CD8-positive, alpha-beta memory T cell (primary cell): ENCODE measurements at regions not wholly inside any gene's neighbourhood (a gene's known extent, or its start where the extent isn't known, plus 50 kb on each side); places are given as distances from the start of the nearest gene placed in this dataset.

Source experiments
- CTCF ChIA-PET: fragments of 350-600 bp; sonication (Branson Sonifier 250); formaldehyde crosslinking; loops from one replicate; lab custom pipeline; 2021; ENCODE audit warnings: antibody characterized with exemption; lab: Charles Lee
- POLR2A ChIA-PET: fragments of 350-600 bp; sonication (Branson Sonifier 250); formaldehyde crosslinking; loops from one replicate; lab custom pipeline; 2021; ENCODE audit warnings: antibody characterized with exemption; lab: Charles Lee
- DNase-seq, 5 donors: peaks; one replicate each; pipeline versions ENCODE4 v3.0.0 to v3.0.0-alpha.2; 2020 to 2022; ENCODE audit warnings: mixed read lengths in 1 of 5
- H3K27ac ChIP-seq: one replicate; pipeline ENCODE4 v1.7.0; 2013; ENCODE audit warnings: low read depth, mild to moderate bottlenecking, low read length, moderate library complexity
- H3K27me3 ChIP-seq: 2 replicates; pipeline ENCODE4 v1.7.0; 2013; ENCODE audit warnings: low read length, mild to moderate bottlenecking; ENCODE audit not compliant: insufficient read depth, poor library complexity, severe bottlenecking
- H3K36me3 ChIP-seq: 2 replicates; pipeline ENCODE4 v1.7.0; 2013; ENCODE audit warnings: mild to moderate bottlenecking, low read length, moderate library complexity; ENCODE audit not compliant: insufficient read depth
- H3K4me1 ChIP-seq: 2 replicates; pipeline ENCODE4 v1.7.0; 2013; ENCODE audit warnings: mild to moderate bottlenecking, low read length, moderate library complexity; ENCODE audit not compliant: insufficient read depth
- H3K4me3 ChIP-seq: 2 replicates; pipeline ENCODE4 v1.7.0; 2013; ENCODE audit warnings: mild to moderate bottlenecking, low read length
- H3K9me3 ChIP-seq: 2 replicates; pipeline ENCODE4 v1.7.0; 2013; ENCODE audit warnings: mild to moderate bottlenecking, low read length
- H3K27ac Mint-ChIP-seq, 8 donors: one replicate each; pipeline ENCODE4 v1.8.0; 2020 to 2021; ENCODE audit warnings: mixed read lengths in 8 of 8, mild to moderate bottlenecking in 6 of 8, inconsistent platforms in 3 of 8, moderate library complexity in 3 of 8
- H3K27me3 Mint-ChIP-seq, 2 donors: one replicate each; pipeline ENCODE4 v1.8.0; 2020 to 2021; ENCODE audit warnings: mixed read lengths in 2 of 2, mild to moderate bottlenecking in 1 of 2, moderate library complexity in 1 of 2
- H3K36me3 Mint-ChIP-seq, 3 donors: one replicate each; pipeline ENCODE4 v1.8.0; 2020 to 2021; ENCODE audit warnings: mixed read lengths in 3 of 3, inconsistent platforms in 1 of 3, mild to moderate bottlenecking in 1 of 3
- H3K4me1 Mint-ChIP-seq, 3 donors: one replicate each; pipeline ENCODE4 v1.8.0; 2020 to 2021; ENCODE audit warnings: mixed read lengths in 3 of 3, inconsistent platforms in 1 of 3, mild to moderate bottlenecking in 1 of 3
- H3K4me3 Mint-ChIP-seq, 7 donors: one replicate each; pipeline ENCODE4 v1.8.0; 2020 to 2021; ENCODE audit warnings: mixed read lengths in 7 of 7, mild to moderate bottlenecking in 6 of 7, moderate library complexity in 4 of 7, inconsistent platforms in 2 of 7
- H3K9me3 Mint-ChIP-seq, 5 donors: one replicate each; pipeline ENCODE4 v1.8.0; 2020 to 2022; ENCODE audit warnings: mixed read lengths in 5 of 5, mild to moderate bottlenecking in 3 of 5, moderate library complexity in 2 of 5, inconsistent platforms in 1 of 5

GRCh38 chr2:209062210-209062609 is 361.6 kb upstream of the MAP2 start:
- no peak for DNase-seq
- Mint-ChIP-seq H3K4me3 (no peak overlapping the region), H3K27me3 (no peaks in the 10 kb centered on the region), H3K4me1 (no peaks in the 10 kb centered on the region), H3K36me3 (no peaks in the 10 kb centered on the region), H3K27ac (no peak overlapping the region), H3K9me3 (peaks cover 0 to 21% (median 4%) of the 10 kb centered on the region in 5 donors)
- Histone ChIP-seq H3K27ac (no peak overlapping the region), H3K9me3 (no peaks in the 10 kb centered on the region), H3K4me1 (no peaks in the 10 kb centered on the region), H3K36me3 (no peaks in the 10 kb centered on the region), H3K4me3 (no peak overlapping the region), H3K27me3 (no peaks in the 10 kb centered on the region)
- CTCF ChIA-PET = no interaction called here
- POLR2A ChIA-PET = no interaction called here

DNA sequence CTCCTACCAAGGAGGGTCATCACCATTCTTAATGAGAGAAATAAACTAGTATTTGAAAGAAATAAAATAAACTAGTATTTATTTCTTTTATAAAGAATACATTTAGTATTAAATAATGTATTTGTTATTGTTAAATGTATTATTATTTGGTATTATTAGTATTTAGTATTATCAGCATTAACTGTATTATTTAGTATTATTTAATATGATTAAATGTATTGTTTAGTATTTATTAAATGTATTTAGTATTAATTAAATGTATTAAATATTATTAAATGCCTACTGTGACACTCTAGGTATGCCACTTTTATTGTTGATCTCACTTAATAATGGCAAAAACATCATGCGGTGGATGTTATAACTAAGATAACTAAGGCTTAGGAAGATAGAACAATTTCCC is 353.6 kb upstream of the MAP2 start:
- CTCF ChIA-PET = no interaction called here
- Mint-ChIP-seq H3K4me3 (no peak overlapping the region), H3K27me3 (no peaks in the 10 kb centered on the region), H3K9me3 (peaks cover 0 to 23% (median 2%) of the 10 kb centered on the region in 5 donors), H3K4me1 (no peaks in the 10 kb centered on the region), H3K36me3 (no peaks in the 10 kb centered on the region), H3K27ac (no peak overlapping the region)
- POLR2A ChIA-PET = no interaction called here
- Histone ChIP-seq H3K27me3 (no peaks in the 10 kb centered on the region), H3K27ac (no peak overlapping the region), H3K9me3 (no peaks in the 10 kb centered on the region), H3K36me3 (no peaks in the 10 kb centered on the region), H3K4me3 (no peak overlapping the region), H3K4me1 (no peaks in the 10 kb centered on the region)
- no peak for DNase-seq

- Mint-ChIP-seq H3K4me3 (no peak overlapping the region), H3K9me3 (peaks cover 2 to 33% (median 3%) of the 10 kb centered on the region in 5 donors), H3K27ac (no peak overlapping the region), H3K36me3 (no peaks in the 10 kb centered on the region), H3K27me3 (no peaks in the 10 kb centered on the region), H3K4me1 (no peaks in the 10 kb centered on the region)
- no peaks in the 10 kb centered on the region for H3K36me3 ChIP-seq
- no peaks in the 10 kb centered on the region for H3K9me3 ChIP-seq
- no peak overlapping the region for H3K27ac ChIP-seq
- CTCF ChIA-PET = no interaction called here
- H3K27me3 ChIP-seq = no peaks in the 10 kb centered on the region
- no peak overlapping the region for H3K4me3 ChIP-seq
- no peaks in the 10 kb centered on the region for H3K4me1 ChIP-seq
- POLR2A ChIA-PET = no interaction called here
- no peak for DNase-seq
Observed at GRCh38 chr2:209073151-209073550, 350.7 kb upstream of the MAP2 start.

- no peak overlapping the region for H3K27ac Mint-ChIP-seq
- Histone ChIP-seq H3K27me3 (no peaks in the 10 kb centered on the region), H3K4me1 (no peaks in the 10 kb centered on the region), H3K27ac (no peak overlapping the region), H3K36me3 (no peaks in the 10 kb centered on the region), H3K9me3 (no peaks in the 10 kb centered on the region), H3K4me3 (no peak overlapping the region)
- H3K4me3 Mint-ChIP-seq = no peak overlapping the region
- H3K27me3 Mint-ChIP-seq = peaks cover 0 to 2% of the 10 kb centered on the region in 2 donors
- H3K36me3 Mint-ChIP-seq = no peaks in the 10 kb centered on the region
- H3K9me3 Mint-ChIP-seq = peaks cover 2 to 26% (median 7%) of the 10 kb centered on the region in 5 donors
- H3K4me1 Mint-ChIP-seq = no peaks in the 10 kb centered on the region
- no peak for DNase-seq
- ChIA-PET CTCF (no interaction called here), POLR2A (no interaction called here)
Observed at GRCh38 chr2:209074711-209075110, 349.1 kb upstream of the MAP2 start.

- H3K4me3 Mint-ChIP-seq = no peak overlapping the region
- CTCF ChIA-PET = no interaction called here
- DNase-seq = no peak
- H3K9me3 Mint-ChIP-seq = peaks cover 2 to 24% (median 7%) of the 10 kb centered on the region in 5 donors
- no peaks in the 10 kb centered on the region for H3K36me3 ChIP-seq
- POLR2A ChIA-PET = no interaction called here
- peaks cover 0 to 2% of the 10 kb centered on the region in 2 donors for H3K27me3 Mint-ChIP-seq
- H3K27ac Mint-ChIP-seq = no peak overlapping the region
- H3K9me3 ChIP-seq = no peaks in the 10 kb centered on the region
- no peaks in the 10 kb centered on the region for H3K4me1 ChIP-seq
- H3K36me3 Mint-ChIP-seq = no peaks in the 10 kb centered on the region
- no peak overlapping the region for H3K27ac ChIP-seq
- no peak overlapping the region for H3K4me3 ChIP-seq
- H3K27me3 ChIP-seq = no peaks in the 10 kb centered on the region
- no peaks in the 10 kb centered on the region for H3K4me1 Mint-ChIP-seq
Observed at GRCh38 chr2:209076151-209076550, 347.7 kb upstream of the MAP2 start.

- Mint-ChIP-seq H3K4me1 (no peaks in the 10 kb centered on the region), H3K4me3 (no peak overlapping the region), H3K27ac (no peak overlapping the region), H3K36me3 (no peaks in the 10 kb centered on the region), H3K27me3 (no peaks in the 10 kb centered on the region), H3K9me3 (peaks cover 0 to 10% (median 5%) of the 10 kb centered on the region in 5 donors)
- H3K27me3 ChIP-seq = no peaks in the 10 kb centered on the region
- no peak for DNase-seq
- POLR2A ChIA-PET = no interaction called here
- H3K4me3 ChIP-seq = no peak overlapping the region
- CTCF ChIA-PET = no interaction called here
- no peak overlapping the region for H3K27ac ChIP-seq
- H3K4me1 ChIP-seq = no peaks in the 10 kb centered on the region
- no peaks in the 10 kb centered on the region for H3K9me3 ChIP-seq
- no peaks in the 10 kb centered on the region for H3K36me3 ChIP-seq
Observed at GRCh38 chr2:209086761-209087160, 337.1 kb upstream of the MAP2 start.

- no peak overlapping the region for H3K4me3 ChIP-seq
- CTCF ChIA-PET = no interaction called here
Observed at GRCh38 chr2:209091056-209091455, 332.8 kb upstream of the MAP2 start.

GRCh38 chr2:209094221-209094620 is 329.6 kb upstream of the MAP2 start:
- no peaks in the 10 kb centered on the region for H3K36me3 ChIP-seq
- CTCF ChIA-PET = no interaction called here

More at GRCh38 chr2:209091056-209091455, 332.8 kb upstream of the MAP2 start:
- H3K9me3 ChIP-seq = no peaks in the 10 kb centered on the region
- H3K27me3 ChIP-seq = no peaks in the 10 kb centered on the region
- no peaks in the 10 kb centered on the region for H3K4me1 ChIP-seq
- Mint-ChIP-seq H3K36me3 (no peaks in the 10 kb centered on the region), H3K9me3 (peaks cover 0 to 12% (median 3%) of the 10 kb centered on the region in 5 donors), H3K27ac (no peak overlapping the region), H3K4me1 (no peaks in the 10 kb centered on the region), H3K27me3 (no peaks in the 10 kb centered on the region), H3K4me3 (no peak overlapping the region)
- DNase-seq = no peak
- no peak overlapping the region for H3K27ac ChIP-seq
- no peaks in the 10 kb centered on the region for H3K36me3 ChIP-seq
- POLR2A ChIA-PET = no interaction called here

GRCh38 chr2:209095432-209095831 is 328.4 kb upstream of the MAP2 start:
- Histone ChIP-seq H3K9me3 (no peaks in the 10 kb centered on the region), H3K4me1 (no peaks in the 10 kb centered on the region), H3K4me3 (no peak overlapping the region), H3K27ac (no peak overlapping the region), H3K36me3 (no peaks in the 10 kb centered on the region), H3K27me3 (no peaks in the 10 kb centered on the region)
- no peaks in the 10 kb centered on the region for H3K36me3 Mint-ChIP-seq
- ChIA-PET CTCF (no interaction called here), POLR2A (no interaction called here)
- H3K9me3 Mint-ChIP-seq = peaks cover 0 to 19% (median 3%) of the 10 kb centered on the region in 5 donors
- no peak overlapping the region for H3K27ac Mint-ChIP-seq
- no peak for DNase-seq
- no peaks in the 10 kb centered on the region for H3K4me1 Mint-ChIP-seq
- no peaks in the 10 kb centered on the region for H3K27me3 Mint-ChIP-seq
- no peak overlapping the region for H3K4me3 Mint-ChIP-seq

More at GRCh38 chr2:209094221-209094620, 329.6 kb upstream of the MAP2 start:
- POLR2A ChIA-PET = no interaction called here
- Histone ChIP-seq H3K27me3 (no peaks in the 10 kb centered on the region), H3K27ac (no peak overlapping the region), H3K9me3 (no peaks in the 10 kb centered on the region), H3K4me3 (no peak overlapping the region), H3K4me1 (no peaks in the 10 kb centered on the region)
- Mint-ChIP-seq H3K36me3 (no peaks in the 10 kb centered on the region), H3K27ac (no peak overlapping the region), H3K27me3 (no peaks in the 10 kb centered on the region), H3K9me3 (peaks cover 0 to 19% (median 3%) of the 10 kb centered on the region in 5 donors), H3K4me1 (no peaks in the 10 kb centered on the region), H3K4me3 (no peak overlapping the region)
- DNase-seq = no peak
